ENCODE measurements at regions not wholly inside any gene's neighbourhood (a gene's known extent, or its start where the extent isn't known, plus 50 kb on each side); places are given as distances from the start of the nearest gene placed in this dataset.
A peak's percentile ranks its signal among the peaks of the same experiment; 100 is the strongest.

GRCh38 chr5:58370606-58371005 is 89.3 kb downstream of the PLK2 start:
- Histone ChIP-seq H3K36me3 (ENCODE audit: control insufficient read depth, insufficient read depth, low read length) (no peaks in the 10 kb centered on the region), H3K27me3 (ENCODE audit: control insufficient read depth, insufficient read depth, low read length) (no peaks in the 10 kb centered on the region), H3K4me3 (ENCODE audit: low read depth, low read length) (no peak overlapping the region)
- TF ChIP-seq, protein P1, sequence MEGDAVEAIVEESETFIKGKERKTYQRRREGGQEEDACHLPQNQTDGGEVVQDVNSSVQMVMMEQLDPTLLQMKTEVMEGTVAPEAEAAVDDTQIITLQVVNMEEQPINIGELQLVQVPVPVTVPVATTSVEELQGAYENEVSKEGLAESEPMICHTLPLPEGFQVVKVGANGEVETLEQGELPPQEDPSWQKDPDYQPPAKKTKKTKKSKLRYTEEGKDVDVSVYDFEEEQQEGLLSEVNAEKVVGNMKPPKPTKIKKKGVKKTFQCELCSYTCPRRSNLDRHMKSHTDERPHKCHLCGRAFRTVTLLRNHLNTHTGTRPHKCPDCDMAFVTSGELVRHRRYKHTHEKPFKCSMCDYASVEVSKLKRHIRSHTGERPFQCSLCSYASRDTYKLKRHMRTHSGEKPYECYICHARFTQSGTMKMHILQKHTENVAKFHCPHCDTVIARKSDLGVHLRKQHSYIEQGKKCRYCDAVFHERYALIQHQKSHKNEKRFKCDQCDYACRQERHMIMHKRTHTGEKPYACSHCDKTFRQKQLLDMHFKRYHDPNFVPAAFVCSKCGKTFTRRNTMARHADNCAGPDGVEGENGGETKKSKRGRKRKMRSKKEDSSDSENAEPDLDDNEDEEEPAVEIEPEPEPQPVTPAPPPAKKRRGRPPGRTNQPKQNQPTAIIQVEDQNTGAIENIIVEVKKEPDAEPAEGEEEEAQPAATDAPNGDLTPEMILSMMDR (IDR thresholded peaks at IDR 0.05; ENCODE audit: insufficient read depth, low read length, severe bottlenecking), result no peak
- FAIRE-seq (no peak), DNase-seq (ENCODE audit: low read depth) (no peak)

- TF ChIP-seq, protein P1 (IDR thresholded peaks at IDR 0.05; ENCODE audit: insufficient read depth, low read length, severe bottlenecking), result no peak
- DNase-seq (ENCODE audit: low read depth), result no peak
- H3K27me3 ChIP-seq (ENCODE audit: control insufficient read depth, insufficient read depth, low read length), result no peaks in the 10 kb centered on the region
- no peaks in the 10 kb centered on the region for H3K36me3 ChIP-seq (ENCODE audit: control insufficient read depth, insufficient read depth, low read length)
- FAIRE-seq, result no peak
- H3K4me3 ChIP-seq (ENCODE audit: low read depth, low read length), result no peak overlapping the region
These were observed 90.2 kb downstream of the PLK2 start for GRCh38 chr5:58369513-58370190.

GRCh38 chr5:58366461-58366860 is 93.4 kb downstream of the PLK2 start:
- TF ChIP-seq, protein P1 (IDR thresholded peaks at IDR 0.05; ENCODE audit: insufficient read depth, low read length, severe bottlenecking), result no peak
- H3K27me3 ChIP-seq (ENCODE audit: control insufficient read depth, insufficient read depth, low read length), result no peaks in the 10 kb centered on the region
- no peak for FAIRE-seq
- no peak overlapping the region for H3K4me3 ChIP-seq (ENCODE audit: low read depth, low read length)
- peak; percentile 25 for DNase-seq (ENCODE audit: low read depth)
- no peaks in the 10 kb centered on the region for H3K36me3 ChIP-seq (ENCODE audit: control insufficient read depth, insufficient read depth, low read length)

DNA sequence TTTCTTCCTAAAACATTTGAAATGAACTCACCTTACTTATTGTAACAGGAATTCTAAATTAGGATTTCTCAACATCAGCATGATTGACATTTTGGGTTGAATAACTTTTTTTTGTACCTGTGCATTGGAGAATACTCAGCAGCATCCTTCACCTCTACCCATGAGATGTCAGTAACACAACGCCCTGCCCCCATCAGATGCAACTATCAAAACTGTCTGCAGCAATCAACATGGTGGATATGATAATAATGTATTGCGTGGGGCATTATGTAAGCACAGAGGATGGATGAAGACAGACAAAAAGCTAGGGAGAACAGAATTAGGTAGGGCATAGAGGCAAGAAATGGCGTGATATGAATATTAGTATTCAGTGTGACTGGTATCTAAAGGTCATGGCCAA is 94.1 kb downstream of the PLK2 start:
- TF ChIP-seq, protein P1 (IDR thresholded peaks at IDR 0.05; ENCODE audit: insufficient read depth, low read length, severe bottlenecking), result no peak
- no peak for FAIRE-seq
- DNase-seq (ENCODE audit: low read depth), result no peak
- H3K4me3 ChIP-seq (ENCODE audit: low read depth, low read length), result no peak overlapping the region
- no peaks in the 10 kb centered on the region for H3K36me3 ChIP-seq (ENCODE audit: control insufficient read depth, insufficient read depth, low read length)
- no peaks in the 10 kb centered on the region for H3K27me3 ChIP-seq (ENCODE audit: control insufficient read depth, insufficient read depth, low read length)

- Histone ChIP-seq H3K4me3 (ENCODE audit: low read depth, low read length) (no peak overlapping the region), H3K27me3 (ENCODE audit: control insufficient read depth, insufficient read depth, low read length) (no peaks in the 10 kb centered on the region), H3K36me3 (ENCODE audit: control insufficient read depth, insufficient read depth, low read length) (no peaks in the 10 kb centered on the region)
- DNase-seq (ENCODE audit: low read depth) (peak; percentile 47), FAIRE-seq (peak; percentile 7)
- TF ChIP-seq, protein P1 (IDR thresholded peaks at IDR 0.05; ENCODE audit: insufficient read depth, low read length, severe bottlenecking), result no peak
These were observed 96.2 kb downstream of the PLK2 start for GRCh38 chr5:58363461-58364249.
